HCT116 (cell line): ENCODE measurements at regions not wholly inside any gene's neighbourhood (a gene's known extent, or its start where the extent isn't known, plus 50 kb on each side); places are given as distances from the start of the nearest gene placed in this dataset.

Experiments used
- CTCF ChIP-seq, 3 experiments: fragments of 200-600 bp in 1 of 3; sonication (generic) in 1 of 3; IDR thresholded peaks in 2 of 3; conservative IDR thresholded peaks in 1 of 3; 2 replicates each; pipeline ENCODE4 v1.5.1; 2012 to 2017; ENCODE audit warnings: low read depth in 2 of 3, low read length in 2 of 3, antibody characterized with exemption in 1 of 3, borderline replicate concordance in 1 of 3, control low read depth in 1 of 3, mild to moderate bottlenecking in 1 of 3, mixed read lengths in 1 of 3, mixed run types in 1 of 3, moderate library complexity in 1 of 3; ENCODE audit not compliant: insufficient read depth in 1 of 3
- EZH2 ChIP-seq: fragments of 200-600 bp; sonication (generic); IDR thresholded peaks from 2 replicates; pipeline ENCODE4 v1.6.1; 2017; ENCODE audit warnings: antibody characterized with exemption, mixed run types
- MAX ChIP-seq: IDR thresholded peaks from 2 replicates; pipeline ENCODE4 v1.6.1; 2012
- POLR2A ChIP-seq: IDR thresholded peaks from 2 replicates; pipeline ENCODE4 v1.7.0; 2011; ENCODE audit warnings: borderline replicate concordance; ENCODE audit not compliant: insufficient read depth, insufficient read length; ENCODE audit errors: extremely low read depth
- RAD21 ChIP-seq: IDR thresholded peaks from 2 replicates; pipeline ENCODE4 v1.6.1; 2012; ENCODE audit warnings: low read depth, mild to moderate bottlenecking
- SRF ChIP-seq: IDR thresholded peaks from 2 replicates; pipeline ENCODE4 v1.6.1; 2012; ENCODE audit warnings: low read depth
- YY1 ChIP-seq: IDR thresholded peaks from 2 replicates; pipeline ENCODE4 v1.6.1; 2011; ENCODE audit warnings: low read length, low read depth, moderate library complexity, mild to moderate bottlenecking; ENCODE audit not compliant: insufficient replicate concordance; ENCODE audit errors: extremely low read depth
- ZFX ChIP-seq: fragments of 450-650 bp; IDR thresholded peaks from 2 replicates; pipeline ENCODE4 v1.6.1; 2017

DNA sequence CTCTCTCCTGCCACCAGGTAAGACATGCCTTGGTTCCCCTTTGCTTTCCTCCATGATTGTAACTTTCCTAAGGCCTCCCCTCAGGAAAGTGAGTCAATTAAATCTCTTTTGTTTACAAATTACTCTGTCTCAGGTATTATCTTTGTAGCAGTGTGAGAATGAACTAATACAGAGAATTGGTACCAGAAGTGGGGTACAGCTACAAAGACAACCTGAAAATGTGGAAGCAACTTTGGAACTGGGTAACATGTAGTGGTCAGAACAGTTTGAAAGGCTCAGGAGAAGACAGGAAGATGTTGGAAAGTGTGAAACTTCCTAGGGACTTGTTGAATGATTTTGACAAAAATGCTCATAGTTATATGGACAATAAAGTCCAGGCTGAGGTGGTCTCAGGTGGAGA is 97.2 kb downstream of the FAM170A start:
- TF ChIP-seq SRF (no peak), YY1 (no peak), CTCF (IDR thresholded peaks at IDR 0.05 in 2 of 3, conservative IDR thresholded peaks at IDR 0.05 in 1 of 3; ENCODE audit: borderline replicate concordance in 1 of 3, insufficient read depth in 1 of 3, low read depth in 2 of 3, low read length in 2 of 3) (no peak), POLR2A (no peak), MAX (no peak), ZFX (no peak), RAD21 (no peak), EZH2 (no peak)
